ENCODE measurements at regions not wholly inside any gene's neighbourhood (a gene's known extent, or its start where the extent isn't known, plus 50 kb on each side); places are given as distances from the start of the nearest gene placed in this dataset.

- TF ChIP-seq, protein P1, sequence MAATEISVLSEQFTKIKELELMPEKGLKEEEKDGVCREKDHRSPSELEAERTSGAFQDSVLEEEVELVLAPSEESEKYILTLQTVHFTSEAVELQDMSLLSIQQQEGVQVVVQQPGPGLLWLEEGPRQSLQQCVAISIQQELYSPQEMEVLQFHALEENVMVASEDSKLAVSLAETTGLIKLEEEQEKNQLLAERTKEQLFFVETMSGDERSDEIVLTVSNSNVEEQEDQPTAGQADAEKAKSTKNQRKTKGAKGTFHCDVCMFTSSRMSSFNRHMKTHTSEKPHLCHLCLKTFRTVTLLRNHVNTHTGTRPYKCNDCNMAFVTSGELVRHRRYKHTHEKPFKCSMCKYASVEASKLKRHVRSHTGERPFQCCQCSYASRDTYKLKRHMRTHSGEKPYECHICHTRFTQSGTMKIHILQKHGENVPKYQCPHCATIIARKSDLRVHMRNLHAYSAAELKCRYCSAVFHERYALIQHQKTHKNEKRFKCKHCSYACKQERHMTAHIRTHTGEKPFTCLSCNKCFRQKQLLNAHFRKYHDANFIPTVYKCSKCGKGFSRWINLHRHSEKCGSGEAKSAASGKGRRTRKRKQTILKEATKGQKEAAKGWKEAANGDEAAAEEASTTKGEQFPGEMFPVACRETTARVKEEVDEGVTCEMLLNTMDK (IDR thresholded peaks at IDR 0.05; ENCODE audit: borderline replicate concordance, insufficient read depth, low read depth, low read length, poor library complexity, severe bottlenecking) = no peak
- TF ChIP-seq ZBTB40 (IDR thresholded peaks at IDR 0.05) (no peak), ZBTB40 (CRISPR knock-in tag; IDR thresholded peaks at IDR 0.05) (no peak), CTCF (IDR thresholded peaks at IDR 0.05 in 2 of 3, conservative IDR thresholded peaks at IDR 0.05 in 1 of 3; ENCODE audit: insufficient read depth in 2 of 3, low read depth in 1 of 3, low read length in 3 of 3) (no peak), TEAD2 (tag; IDR thresholded peaks at IDR 0.05) (no peak), TRIM24 (IDR thresholded peaks at IDR 0.05) (no peak)
Observed at GRCh38 chr5:114179134-114179533, 182.7 kb upstream of the KCNN2 start.
